ENCODE measurements at regions not wholly inside any gene's neighbourhood (a gene's known extent, or its start where the extent isn't known, plus 50 kb on each side); places are given as distances from the start of the nearest gene placed in this dataset.

GRCh38 chr13:80881495-80881894 is 540.6 kb upstream of the SPRY2 start:
- H4K8ac ChIP-seq (ENCODE audit: low read depth in 2 of 2, low read length in 2 of 2), result no peak overlapping the region
- H3K4ac ChIP-seq (ENCODE audit: low read depth, low read length), result no peak overlapping the region
- H3K36me3 ChIP-seq (ENCODE audit: control insufficient read depth, insufficient read depth, low read length), result no peaks in the 10 kb centered on the region
- no peak overlapping the region for H3K4me2 ChIP-seq (ENCODE audit: low read depth, low read length)
- H3K56ac ChIP-seq (ENCODE audit: extremely low read depth, insufficient read depth, low read length), result no peak overlapping the region
- H3K9ac ChIP-seq (ENCODE audit: low read depth, low read length), result no peak overlapping the region
- no peak for TF ChIP-seq SMC3 (IDR thresholded peaks at IDR 0.05; ENCODE audit: low read depth, low read length)
- TF ChIP-seq NFE2L2 (IDR thresholded peaks at IDR 0.05; ENCODE audit: low read depth, low read length), result no peak
- no peak for TF ChIP-seq ELK1 (IDR thresholded peaks at IDR 0.05; ENCODE audit: borderline replicate concordance, low read depth, low read length)
- TF ChIP-seq RAD21 (IDR thresholded peaks at IDR 0.05; ENCODE audit: low read length), result no peak
- no peak for TF ChIP-seq MAFK (IDR thresholded peaks at IDR 0.05; ENCODE audit: low read depth, low read length)
- TF ChIP-seq CTCF (conservative IDR thresholded peaks at IDR 0.05; ENCODE audit: low read depth, low read length), result no peak
- TF ChIP-seq CHD1 (IDR thresholded peaks at IDR 0.05; ENCODE audit: low read depth, low read length), result no peak
- no peak for TF ChIP-seq BHLHE40 (IDR thresholded peaks at IDR 0.05; ENCODE audit: low read depth, low read length)
- no peak for TF ChIP-seq RFX5 (IDR thresholded peaks at IDR 0.05; ENCODE audit: low read depth, low read length)
- no peak for TF ChIP-seq FOS (IDR thresholded peaks at IDR 0.05; ENCODE audit: low read depth, low read length)
- no peak for TF ChIP-seq RCOR1 (IDR thresholded peaks at IDR 0.05; ENCODE audit: insufficient replicate concordance, low read length)
- TF ChIP-seq USF2 (IDR thresholded peaks at IDR 0.05; ENCODE audit: low read depth, low read length), result no peak
- TF ChIP-seq MXI1 (IDR thresholded peaks at IDR 0.05; ENCODE audit: borderline replicate concordance, low read depth, low read length), result no peak
- TF ChIP-seq CEBPB (IDR thresholded peaks at IDR 0.05; ENCODE audit: low read depth, low read length), result no peak
- TF ChIP-seq MAZ (IDR thresholded peaks at IDR 0.05; ENCODE audit: borderline replicate concordance, low read depth, low read length), result no peak
- TF ChIP-seq POLR2A (IDR thresholded peaks at IDR 0.05; ENCODE audit: low read depth, low read length), result no peak
- dilution Hi-C loops (cut with HindIII; ENCODE audit: low sequenced_read_pairs, unreplicated experiment) (no loop called here), intact Hi-C loops (cut with micrococcal nuclease) (loop anchor here (10.0 kb wide), 1 partner anchor 1213 kb away; no protein-coding TSS in a partner anchor), in situ Hi-C loops (cut with MboI; ENCODE audit: low sequenced_read_pairs) (no loop called here)
- no peak overlapping the region for H3K27ac ChIP-seq (ENCODE audit: insufficient read depth, low read length)
- H3K4me3 ChIP-seq (ENCODE audit: insufficient read depth, low read depth, low read length), result no peak overlapping the region
- H3K23ac ChIP-seq (ENCODE audit: low read depth, low read length), result no peak overlapping the region
- no peaks in the 10 kb centered on the region for H3K79me1 ChIP-seq (ENCODE audit: low read depth in 1 of 2, low read length in 2 of 2)
- no peak overlapping the region for H3K14ac ChIP-seq (replicated peaks; ENCODE audit: low read depth, low read length)
- no peak overlapping the region for H2AK5ac ChIP-seq (ENCODE audit: low read depth, low read length)
- no peak overlapping the region for H2BK15ac ChIP-seq (ENCODE audit: low read depth, low read length)
- no peaks in the 10 kb centered on the region for H3K27me3 ChIP-seq (ENCODE audit: control insufficient read depth, insufficient read depth, low read length)
- no peak overlapping the region for H2BK20ac ChIP-seq (ENCODE audit: low read depth, low read length)
- H3K18ac ChIP-seq (ENCODE audit: low read depth, low read length), result no peak overlapping the region
- H2AK9ac ChIP-seq (replicated peaks; ENCODE audit: low read depth, low read length, poor library complexity), result no peak overlapping the region
- H2AFZ ChIP-seq (replicated peaks; ENCODE audit: low read length, poor library complexity), result no peak overlapping the region
- DNase-seq, result no peak
- no peaks in the 10 kb centered on the region for H3K4me1 ChIP-seq (ENCODE audit: control insufficient read depth, insufficient read depth, low read length)
- no TSS peak for BruUV-seq (replicated peaks)
- H3K9me1 ChIP-seq (ENCODE audit: insufficient read depth, low read length), result no peaks in the 10 kb centered on the region
- H4K5ac ChIP-seq (ENCODE audit: low read depth, low read length), result no peak overlapping the region
- CTCF ChIA-PET, result no interaction called here
- H4K91ac ChIP-seq (ENCODE audit: insufficient read depth, low read depth, low read length), result no peak overlapping the region
- H4K20me1 ChIP-seq (ENCODE audit: insufficient read depth, low read length), result no peaks in the 10 kb centered on the region
- POLR2A ChIA-PET (ENCODE audit: unreplicated experiment), result no interaction called here
- no peak overlapping the region for H2BK120ac ChIP-seq (ENCODE audit: low read depth, low read length)
- no peaks in the 10 kb centered on the region for H3K9me3 ChIP-seq (ENCODE audit: control insufficient read depth, insufficient read depth, low read length)
- ATAC-seq (ENCODE audit: low read depth), result no peak
- no peak overlapping the region for H2BK5ac ChIP-seq (ENCODE audit: low read depth, low read length, poor library complexity, severe bottlenecking)

Data from IMR-90 (cell line).